Stomach (tissue), 8 donors: ENCODE measurements at regions not wholly inside any gene's neighbourhood (a gene's known extent, or its start where the extent isn't known, plus 50 kb on each side); places are given as distances from the start of the nearest gene placed in this dataset.

Source experiments
- DNase-seq, 2 donors: peaks; one replicate each; pipeline versions ENCODE4 v3.0.0 to v3.0.0-alpha.2; 2013 to 2019
- H3K27ac ChIP-seq, 5 donors: fragments of 200-600 bp in 4 of 5; sonication (generic) in 4 of 5; one replicate each; pipeline ENCODE4 v1.5.1; 2013 to 2019; ENCODE audit warnings: mild to moderate bottlenecking in 1 of 5, moderate library complexity in 1 of 5
- H3K27me3 ChIP-seq, 3 donors: fragments of 200-600 bp; sonication (generic); one replicate each; pipeline ENCODE4 v1.5.1; 2017 to 2019; ENCODE audit warnings: mixed run types in 1 of 3
- H3K36me3 ChIP-seq, 4 donors: fragments of 200-600 bp; sonication (generic); 1 replicate in 3 of 4; 2 replicates in 1 of 4; pipeline ENCODE4 v1.5.1; 2016 to 2019
- H3K4me1 ChIP-seq, 4 donors: fragments of 200-600 bp; sonication (generic); one replicate each; pipeline ENCODE4 v1.5.1; 2016 to 2019
- H3K4me3 ChIP-seq, 4 donors: fragments of 200-600 bp; sonication (generic) in 3 of 4; one replicate each; pipeline ENCODE4 v1.5.1; 2016 to 2019; ENCODE audit warnings: mild to moderate bottlenecking in 1 of 4
- H3K9me3 ChIP-seq, 4 donors: fragments of 200-600 bp; sonication (generic); one replicate each; pipeline ENCODE4 v1.5.1; 2016 to 2019
- CTCF ChIP-seq, 7 experiments: fragments of 450-650 bp in 4 of 7; fragments of 200-600 bp in 3 of 7; sonication (generic) in 3 of 7; IDR thresholded peaks; one replicate each; pipeline ENCODE4 v1.5.1; 2016 to 2019; ENCODE audit warnings: antibody characterized with exemption in 7 of 7, control low read depth in 2 of 7, mild to moderate bottlenecking in 1 of 7
- EP300 ChIP-seq: sonication (generic); formaldehyde crosslinking; IDR thresholded peaks from one replicate; pipeline ENCODE4 v1.6.1; 2017; ENCODE audit warnings: antibody characterized with exemption
- POLR2A ChIP-seq, 4 donors: fragments of 450-650 bp; IDR thresholded peaks; one replicate each; pipeline ENCODE4 v1.6.1; 2016; ENCODE audit warnings: antibody characterized with exemption in 4 of 4, control low read depth in 2 of 4, mild to moderate bottlenecking in 1 of 4, moderate library complexity in 1 of 4
- POLR2AphosphoS5 ChIP-seq, 3 donors: sonication (generic); formaldehyde crosslinking; IDR thresholded peaks; one replicate each; pipeline ENCODE4 v1.6.1; 2016; ENCODE audit warnings: antibody characterized with exemption in 3 of 3
- WGBS, 5 donors: extraction: QIAGEN DNeasy Blood & Tissue Kit in 3 of 5; methylation state at CpG; one replicate each; pipeline versions ENCODE4 v1.1.5 to v1.1.7; 2013 to 2018; 5-methylcytosine and 5-hydroxymethylcytosine counted together
- intact Hi-C: fragments of 100-400 bp; cut with DNase I; formaldehyde crosslinking; loops from one replicate; pipeline ENCODE4 v1.15.1; 2023; ENCODE audit warnings: low total_unique reads
- donor health status: healthy with polysubstance abuse.
- donor health status: Bipolar disorder and iron deficiency.
- donor health status: healthy.

GRCh38 chr5:155416765-155417164 is 403.2 kb downstream of the KIF4B start:
- H3K4me3 ChIP-seq, result no peak overlapping the region
- intact Hi-C loops, result no loop called here
- H3K9me3 ChIP-seq, result no peaks in the 10 kb centered on the region
- H3K36me3 ChIP-seq, result no peaks in the 10 kb centered on the region
- no peak overlapping the region for H3K27ac ChIP-seq
- 33 to 63% (median 45%) methylated on average over 1 of the region's 1 CpG for WGBS, 5 donors
- H3K4me1 ChIP-seq, result no peaks in the 10 kb centered on the region
- no peaks in the 10 kb centered on the region for H3K27me3 ChIP-seq
- no peak for TF ChIP-seq EP300
- TF ChIP-seq POLR2AphosphoS5 (IDR thresholded peaks at IDR 0.05), result no peak
- TF ChIP-seq CTCF (IDR thresholded peaks at IDR 0.05), result no peak
- TF ChIP-seq POLR2A (IDR thresholded peaks at IDR 0.05), result no peak
- DNase-seq, result no peak

- Histone ChIP-seq H3K4me1 (no peaks in the 10 kb centered on the region), H3K36me3 (no peaks in the 10 kb centered on the region), H3K4me3 (no peak overlapping the region), H3K27me3 (no peaks in the 10 kb centered on the region), H3K9me3 (no peaks in the 10 kb centered on the region), H3K27ac (no peak overlapping the region)
- intact Hi-C loops, result no loop called here
- DNase-seq, result no peak
- WGBS, 5 donors, result 48 to 70% (median 55%) methylated on average over 5 of the region's 5 CpGs
- no peak for TF ChIP-seq POLR2A (IDR thresholded peaks at IDR 0.05)
- TF ChIP-seq CTCF (IDR thresholded peaks at IDR 0.05), result no peak
- no peak for TF ChIP-seq POLR2AphosphoS5 (IDR thresholded peaks at IDR 0.05)
- no peak for TF ChIP-seq EP300
Measured at GRCh38 chr5:155418960-155419579, 405.5 kb downstream of the KIF4B start.

GRCh38 chr5:155430192-155430591 is 416.6 kb downstream of the KIF4B start:
- WGBS, 5 donors, result 83 to 95% (median 94%) methylated on average over 4 of the region's 4 CpGs
- Histone ChIP-seq H3K27ac (no peak overlapping the region), H3K4me1 (no peaks in the 10 kb centered on the region), H3K9me3 (peaks cover 0 to 5% (median 0%) of the 10 kb centered on the region in 4 donors), H3K27me3 (no peaks in the 10 kb centered on the region), H3K36me3 (no peaks in the 10 kb centered on the region), H3K4me3 (no peak overlapping the region)
- TF ChIP-seq CTCF (IDR thresholded peaks at IDR 0.05), result no peak
- no peak for TF ChIP-seq POLR2A (IDR thresholded peaks at IDR 0.05)
- TF ChIP-seq EP300, result no peak
- no peak for TF ChIP-seq POLR2AphosphoS5 (IDR thresholded peaks at IDR 0.05)
- intact Hi-C loops, result no loop called here
- no peak for DNase-seq

- intact Hi-C loops, result no loop called here
- Histone ChIP-seq H3K9me3 (peaks cover 0 to 3% (median 0%) of the 10 kb centered on the region in 4 donors), H3K4me1 (no peaks in the 10 kb centered on the region), H3K27me3 (no peaks in the 10 kb centered on the region), H3K36me3 (no peaks in the 10 kb centered on the region), H3K4me3 (no peak overlapping the region), H3K27ac (peak overlapping the region in 1 of 5 donors; percentile 21)
- TF ChIP-seq POLR2A (IDR thresholded peaks at IDR 0.05) (no peak), POLR2AphosphoS5 (IDR thresholded peaks at IDR 0.05) (no peak), EP300 (no peak), CTCF (IDR thresholded peaks at IDR 0.05) (no peak)
- DNase-seq, result no peak
- WGBS, 5 donors, result 15 to 50% (median 38%) methylated on average over 1 of the region's 1 CpG
Measured at GRCh38 chr5:155434267-155434666, 420.7 kb downstream of the KIF4B start.
